ENCODE measurements at regions not wholly inside any gene's neighbourhood (a gene's known extent, or its start where the extent isn't known, plus 50 kb on each side); places are given as distances from the start of the nearest gene placed in this dataset.
"Not testable (repeated sequence)": the region's sequence is repeated elsewhere in the genome, so short reads cannot be mapped to it uniquely, and the experiment has no call there.

DNA sequence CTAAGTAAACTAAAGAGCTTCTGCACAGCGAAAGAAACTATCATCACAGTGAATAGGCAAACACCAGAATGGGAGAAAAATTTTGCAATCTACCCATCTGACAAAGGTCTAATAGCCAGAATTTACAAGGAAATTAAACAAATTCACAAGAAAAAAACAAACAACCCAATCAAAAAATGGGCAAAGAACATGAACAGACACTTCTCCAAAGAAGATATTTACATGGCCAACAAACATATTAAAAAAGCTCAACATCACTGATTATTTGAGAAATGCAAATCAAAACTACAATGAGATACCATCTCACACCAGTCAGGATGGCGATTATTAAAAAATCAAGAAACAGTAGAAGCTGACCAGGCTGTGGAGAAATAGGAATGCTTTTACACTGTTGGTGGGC, 121.9 kb upstream of the KCNJ18 start:
- TF ChIP-seq POLR2AphosphoS5, SPI1, POLR2A, POU2F2 (IDR thresholded peaks at IDR 0.05; ENCODE audit: low read depth, low read length): not testable (repeated sequence)
